ENCODE measurements at regions not wholly inside any gene's neighbourhood (a gene's known extent, or its start where the extent isn't known, plus 50 kb on each side); places are given as distances from the start of the nearest gene placed in this dataset.

GRCh38 chr4:100289530-100289888 is 99.2 kb upstream of the DDIT4L start:
- TF ChIP-seq CTCF (IDR thresholded peaks at IDR 0.05) (no peak), POLR2AphosphoS5 (IDR thresholded peaks at IDR 0.05; ENCODE audit: low read depth, low read length) (no peak), SIN3A (IDR thresholded peaks at IDR 0.05; ENCODE audit: borderline replicate concordance, insufficient read depth, low read depth, low read length) (no peak), REST (IDR thresholded peaks at IDR 0.05; ENCODE audit: insufficient read depth in 1 of 2, low read depth in 2 of 2, low read length in 1 of 2) (no peak)

All from Panc1 (cell line).